ENCODE measurements at regions not wholly inside any gene's neighbourhood (a gene's known extent, or its start where the extent isn't known, plus 50 kb on each side); places are given as distances from the start of the nearest gene placed in this dataset.
"Not testable (repeated sequence)": the region's sequence is repeated elsewhere in the genome, so short reads cannot be mapped to it uniquely, and the experiment has no call there.

- Histone ChIP-seq H3K4me3 (ENCODE audit: low read length in 3 of 3) (no peak overlapping the region), H3K4me1 (ENCODE audit: control insufficient read depth in 2 of 3, insufficient read depth in 2 of 3, low read depth in 1 of 3, low read length in 3 of 3) (no peaks in the 10 kb centered on the region), H3K27ac (ENCODE audit: low read depth in 2 of 2, low read length in 2 of 2) (no peak overlapping the region), H3K27me3 (ENCODE audit: control insufficient read depth, insufficient read depth, low read length) (no peaks in the 10 kb centered on the region), H3K36me3 (ENCODE audit: control insufficient read depth in 2 of 3, insufficient read depth in 3 of 3, low read length in 3 of 3) (no peaks in the 10 kb centered on the region), H3K9me3 (ENCODE audit: control insufficient read depth in 2 of 3, insufficient read depth in 1 of 3, low read length in 3 of 3) (no peaks in the 10 kb centered on the region), H3K9ac (ENCODE audit: low read length in 3 of 3) (no peak overlapping the region)
- no peak for DNase-seq
- TF ChIP-seq, protein P1, sequence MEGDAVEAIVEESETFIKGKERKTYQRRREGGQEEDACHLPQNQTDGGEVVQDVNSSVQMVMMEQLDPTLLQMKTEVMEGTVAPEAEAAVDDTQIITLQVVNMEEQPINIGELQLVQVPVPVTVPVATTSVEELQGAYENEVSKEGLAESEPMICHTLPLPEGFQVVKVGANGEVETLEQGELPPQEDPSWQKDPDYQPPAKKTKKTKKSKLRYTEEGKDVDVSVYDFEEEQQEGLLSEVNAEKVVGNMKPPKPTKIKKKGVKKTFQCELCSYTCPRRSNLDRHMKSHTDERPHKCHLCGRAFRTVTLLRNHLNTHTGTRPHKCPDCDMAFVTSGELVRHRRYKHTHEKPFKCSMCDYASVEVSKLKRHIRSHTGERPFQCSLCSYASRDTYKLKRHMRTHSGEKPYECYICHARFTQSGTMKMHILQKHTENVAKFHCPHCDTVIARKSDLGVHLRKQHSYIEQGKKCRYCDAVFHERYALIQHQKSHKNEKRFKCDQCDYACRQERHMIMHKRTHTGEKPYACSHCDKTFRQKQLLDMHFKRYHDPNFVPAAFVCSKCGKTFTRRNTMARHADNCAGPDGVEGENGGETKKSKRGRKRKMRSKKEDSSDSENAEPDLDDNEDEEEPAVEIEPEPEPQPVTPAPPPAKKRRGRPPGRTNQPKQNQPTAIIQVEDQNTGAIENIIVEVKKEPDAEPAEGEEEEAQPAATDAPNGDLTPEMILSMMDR (IDR thresholded peaks at IDR 0.05; ENCODE audit: borderline replicate concordance, extremely low read depth, insufficient read depth), result no peak
- FAIRE-seq, result no peak
- intact Hi-C loops (cut with DNase I), result no loop called here
Measured at GRCh38 chr4:78004270-78004669, 52.9 kb upstream of the FRAS1 start.

- Histone ChIP-seq H3K9me3 (ENCODE audit: control insufficient read depth in 2 of 3, insufficient read depth in 1 of 3, low read length in 3 of 3) (no peaks in the 10 kb centered on the region), H3K4me1 (ENCODE audit: control insufficient read depth in 2 of 3, insufficient read depth in 2 of 3, low read depth in 1 of 3, low read length in 3 of 3) (no peaks in the 10 kb centered on the region), H3K27ac (ENCODE audit: low read depth in 2 of 2, low read length in 2 of 2) (no peak overlapping the region), H3K9ac (ENCODE audit: low read length in 3 of 3) (no peak overlapping the region), H3K36me3 (ENCODE audit: control insufficient read depth in 2 of 3, insufficient read depth in 3 of 3, low read length in 3 of 3) (no peaks in the 10 kb centered on the region), H3K27me3 (ENCODE audit: control insufficient read depth, insufficient read depth, low read length) (no peaks in the 10 kb centered on the region), H3K4me3 (ENCODE audit: low read length in 3 of 3) (no peak overlapping the region)
- DNase-seq (peak in 1 of 5 donors; percentile 17), FAIRE-seq (no peak)
- intact Hi-C loops (cut with DNase I), result no loop called here
- TF ChIP-seq, protein P1 (IDR thresholded peaks at IDR 0.05; ENCODE audit: borderline replicate concordance, extremely low read depth, insufficient read depth), result no peak
Measured at GRCh38 chr4:78005086-78005485, 52.0 kb upstream of the FRAS1 start.

DNA sequence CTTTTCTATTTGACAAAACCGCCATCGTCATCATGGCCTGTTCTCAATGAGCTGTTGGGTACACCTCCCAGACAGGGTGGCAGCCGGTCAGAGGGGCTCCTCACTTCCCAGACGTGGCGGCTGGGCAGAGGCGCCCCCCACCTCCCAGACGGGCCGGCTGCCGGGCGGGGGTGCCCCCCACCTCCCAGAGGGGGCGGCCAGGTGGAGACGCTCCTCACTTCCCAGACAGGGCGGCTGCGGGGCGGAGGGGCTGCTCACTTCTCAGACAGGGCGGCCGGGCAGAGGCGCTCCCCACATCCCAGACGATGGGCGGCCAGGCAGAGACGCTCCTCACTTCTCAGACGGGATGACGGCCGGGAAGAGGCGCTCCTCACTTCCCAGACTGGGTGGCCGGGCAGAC lies 50.1 kb upstream of the FRAS1 start:
- peak in 1 of 5 donors; percentile 66 for DNase-seq
- H3K27ac ChIP-seq (ENCODE audit: low read depth in 2 of 2, low read length in 2 of 2); H3K4me3 ChIP-seq (ENCODE audit: low read length in 3 of 3); H3K4me1 ChIP-seq (ENCODE audit: control insufficient read depth in 2 of 3, insufficient read depth in 2 of 3, low read depth in 1 of 3, low read length in 3 of 3); H3K9ac ChIP-seq (ENCODE audit: low read length in 3 of 3); H3K9me3 ChIP-seq (ENCODE audit: control insufficient read depth in 2 of 3, insufficient read depth in 1 of 3, low read length in 3 of 3); H3K27me3 ChIP-seq (ENCODE audit: control insufficient read depth, insufficient read depth, low read length); intact Hi-C loops (cut with DNase I); FAIRE-seq; H3K36me3 ChIP-seq (ENCODE audit: control insufficient read depth in 2 of 3, insufficient read depth in 3 of 3, low read length in 3 of 3): not testable (repeated sequence)

Measured in kidney (tissue), 13 donors.